HFFc6 (cell line): ENCODE measurements at regions not wholly inside any gene's neighbourhood (a gene's known extent, or its start where the extent isn't known, plus 50 kb on each side); places are given as distances from the start of the nearest gene placed in this dataset.

Experiments
- DNase-seq: peaks from one replicate; pipeline ENCODE4 v3.0.0-alpha.2; 2018
- H3K27ac Mint-ChIP-seq: 2 replicates; pipeline ENCODE4 v1.8.0; 2020; ENCODE audit warnings: mild to moderate bottlenecking, mixed read lengths
- H3K27me3 Mint-ChIP-seq: 2 replicates; pipeline ENCODE4 v1.8.0; 2021; ENCODE audit warnings: mild to moderate bottlenecking, moderate library complexity, mixed read lengths; ENCODE audit not compliant: insufficient read depth
- H3K36me3 Mint-ChIP-seq: 2 replicates; pipeline ENCODE4 v1.8.0; 2021; ENCODE audit warnings: low read depth, mixed read lengths
- H3K4me1 Mint-ChIP-seq: 2 replicates; pipeline ENCODE4 v1.8.0; 2020; ENCODE audit warnings: low read depth, mixed read lengths
- H3K4me3 Mint-ChIP-seq: 2 replicates; pipeline ENCODE4 v1.8.0; 2020; ENCODE audit warnings: mild to moderate bottlenecking, moderate library complexity, mixed read lengths
- H3K9me3 Mint-ChIP-seq: 2 replicates; pipeline ENCODE4 v1.8.0; 2020; ENCODE audit warnings: mild to moderate bottlenecking, mixed read lengths
- CTCF ChIP-seq: fragments of 200-600 bp; sonication (generic); IDR thresholded peaks from 2 replicates; pipeline ENCODE4 v1.5.0; 2021; ENCODE audit warnings: antibody characterized with exemption, mild to moderate bottlenecking

- no peak for TF ChIP-seq CTCF
- DNase-seq, result no peak
- Mint-ChIP-seq H3K4me1 (no peaks in the 10 kb centered on the region), H3K27ac (no peak overlapping the region), H3K4me3 (no peak overlapping the region), H3K9me3 (peaks cover 74% of the 10 kb centered on the region), H3K27me3 (no peaks in the 10 kb centered on the region), H3K36me3 (no peaks in the 10 kb centered on the region)
Observed at GRCh38 chr17:73787076-73788059, 143.1 kb upstream of the SDK2 start.

GRCh38 chr17:73788111-73788510 is 143.9 kb upstream of the SDK2 start:
- Mint-ChIP-seq H3K4me3 (no peak overlapping the region), H3K27ac (no peak overlapping the region), H3K36me3 (no peaks in the 10 kb centered on the region; the same call in 1 of the 2 replicates), H3K27me3 (peaks cover 1% of the 10 kb centered on the region; the same call in 1 of the 2 replicates), H3K4me1 (no peaks in the 10 kb centered on the region), H3K9me3 (peaks cover 75% of the 10 kb centered on the region)
- DNase-seq, result no peak
- no peak for TF ChIP-seq CTCF

GRCh38 chr17:73791121-73791520 is 146.9 kb upstream of the SDK2 start:
- peaks cover 59% of the 10 kb centered on the region for H3K9me3 Mint-ChIP-seq
- no peaks in the 10 kb centered on the region; the same call in 1 of the 2 replicates for H3K36me3 Mint-ChIP-seq
- H3K4me3 Mint-ChIP-seq, result no peak overlapping the region
- no peak for DNase-seq
- H3K4me1 Mint-ChIP-seq, result no peaks in the 10 kb centered on the region
- H3K27ac Mint-ChIP-seq, result no peak overlapping the region
- H3K27me3 Mint-ChIP-seq, result peaks cover 1% of the 10 kb centered on the region; the same call in 1 of the 2 replicates
- no peak for TF ChIP-seq CTCF

- H3K36me3 Mint-ChIP-seq, result no peaks in the 10 kb centered on the region; the same call in 1 of the 2 replicates
- H3K4me3 Mint-ChIP-seq, result no peak overlapping the region
- DNase-seq, result no peak
- peaks cover 56% of the 10 kb centered on the region for H3K9me3 Mint-ChIP-seq
- TF ChIP-seq CTCF, result no peak
- H3K4me1 Mint-ChIP-seq, result no peaks in the 10 kb centered on the region
- H3K27me3 Mint-ChIP-seq, result peaks cover 1% of the 10 kb centered on the region; the same call in 1 of the 2 replicates
- H3K27ac Mint-ChIP-seq, result no peak overlapping the region
Observed at GRCh38 chr17:73791631-73792030, 147.4 kb upstream of the SDK2 start.

GRCh38 chr17:73792994-73793393 is 148.7 kb upstream of the SDK2 start:
- Mint-ChIP-seq H3K36me3 (no peaks in the 10 kb centered on the region; the same call in 1 of the 2 replicates), H3K9me3 (peaks cover 48% of the 10 kb centered on the region), H3K27me3 (peaks cover 1% of the 10 kb centered on the region; the same call in 1 of the 2 replicates), H3K4me1 (no peaks in the 10 kb centered on the region), H3K4me3 (no peak overlapping the region), H3K27ac (no peak overlapping the region)
- TF ChIP-seq CTCF, result no peak
- no peak for DNase-seq
